ENCODE measurements at regions not wholly inside any gene's neighbourhood (a gene's known extent, or its start where the extent isn't known, plus 50 kb on each side); places are given as distances from the start of the nearest gene placed in this dataset.

DNA sequence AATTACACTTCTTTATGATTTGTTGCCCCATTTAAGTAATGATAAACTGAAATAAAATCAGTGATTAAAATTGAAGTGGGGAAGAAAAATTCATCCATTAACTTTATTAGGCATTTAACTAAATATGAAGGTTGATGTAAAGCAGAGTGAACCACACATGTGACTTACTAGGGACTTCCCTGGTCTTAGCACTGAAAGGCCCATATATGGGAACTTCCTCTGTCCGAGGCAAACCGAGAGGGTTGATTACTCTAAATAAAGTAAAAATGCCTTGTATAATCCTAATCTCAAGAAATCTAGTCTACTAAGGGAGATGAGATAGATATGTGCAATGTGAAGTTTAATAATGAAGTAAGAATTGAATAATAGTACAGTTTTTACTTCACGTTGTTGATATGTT, 403.9 kb upstream of the RPS6KA3 start:
- TF ChIP-seq, protein P1, sequence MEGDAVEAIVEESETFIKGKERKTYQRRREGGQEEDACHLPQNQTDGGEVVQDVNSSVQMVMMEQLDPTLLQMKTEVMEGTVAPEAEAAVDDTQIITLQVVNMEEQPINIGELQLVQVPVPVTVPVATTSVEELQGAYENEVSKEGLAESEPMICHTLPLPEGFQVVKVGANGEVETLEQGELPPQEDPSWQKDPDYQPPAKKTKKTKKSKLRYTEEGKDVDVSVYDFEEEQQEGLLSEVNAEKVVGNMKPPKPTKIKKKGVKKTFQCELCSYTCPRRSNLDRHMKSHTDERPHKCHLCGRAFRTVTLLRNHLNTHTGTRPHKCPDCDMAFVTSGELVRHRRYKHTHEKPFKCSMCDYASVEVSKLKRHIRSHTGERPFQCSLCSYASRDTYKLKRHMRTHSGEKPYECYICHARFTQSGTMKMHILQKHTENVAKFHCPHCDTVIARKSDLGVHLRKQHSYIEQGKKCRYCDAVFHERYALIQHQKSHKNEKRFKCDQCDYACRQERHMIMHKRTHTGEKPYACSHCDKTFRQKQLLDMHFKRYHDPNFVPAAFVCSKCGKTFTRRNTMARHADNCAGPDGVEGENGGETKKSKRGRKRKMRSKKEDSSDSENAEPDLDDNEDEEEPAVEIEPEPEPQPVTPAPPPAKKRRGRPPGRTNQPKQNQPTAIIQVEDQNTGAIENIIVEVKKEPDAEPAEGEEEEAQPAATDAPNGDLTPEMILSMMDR (conservative IDR thresholded peaks at IDR 0.05), result no peak
- TF ChIP-seq ZFX (IDR thresholded peaks at IDR 0.05), result no peak
